ENCODE measurements at regions not wholly inside any gene's neighbourhood (a gene's known extent, or its start where the extent isn't known, plus 50 kb on each side); places are given as distances from the start of the nearest gene placed in this dataset.
"Not testable (repeated sequence)": the region's sequence is repeated elsewhere in the genome, so short reads cannot be mapped to it uniquely, and the experiment has no call there.

DNA sequence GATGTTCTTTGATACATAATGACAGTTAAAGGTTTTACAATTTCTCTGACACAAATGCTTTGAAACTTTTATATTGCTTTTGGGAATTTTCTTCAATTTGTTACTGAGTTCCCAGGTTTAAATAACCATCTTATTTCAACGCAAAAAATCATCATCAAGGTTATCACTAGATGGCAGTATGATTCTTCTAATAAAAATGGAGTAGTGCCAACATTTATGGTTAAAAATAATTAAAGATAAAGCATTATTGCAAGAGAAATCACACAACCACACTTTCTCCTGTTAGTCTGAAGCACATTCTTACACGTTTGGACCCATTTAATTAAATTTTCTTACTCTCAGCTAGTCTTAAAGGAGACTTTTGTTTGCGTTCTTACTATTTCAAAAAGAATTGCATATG, 611.3 kb upstream of the CPXCR1 start:
- WGBS, 2 donors, result 17 to 23% methylated on average over 3 of the region's 3 CpGs
- TF ChIP-seq, protein P1, sequence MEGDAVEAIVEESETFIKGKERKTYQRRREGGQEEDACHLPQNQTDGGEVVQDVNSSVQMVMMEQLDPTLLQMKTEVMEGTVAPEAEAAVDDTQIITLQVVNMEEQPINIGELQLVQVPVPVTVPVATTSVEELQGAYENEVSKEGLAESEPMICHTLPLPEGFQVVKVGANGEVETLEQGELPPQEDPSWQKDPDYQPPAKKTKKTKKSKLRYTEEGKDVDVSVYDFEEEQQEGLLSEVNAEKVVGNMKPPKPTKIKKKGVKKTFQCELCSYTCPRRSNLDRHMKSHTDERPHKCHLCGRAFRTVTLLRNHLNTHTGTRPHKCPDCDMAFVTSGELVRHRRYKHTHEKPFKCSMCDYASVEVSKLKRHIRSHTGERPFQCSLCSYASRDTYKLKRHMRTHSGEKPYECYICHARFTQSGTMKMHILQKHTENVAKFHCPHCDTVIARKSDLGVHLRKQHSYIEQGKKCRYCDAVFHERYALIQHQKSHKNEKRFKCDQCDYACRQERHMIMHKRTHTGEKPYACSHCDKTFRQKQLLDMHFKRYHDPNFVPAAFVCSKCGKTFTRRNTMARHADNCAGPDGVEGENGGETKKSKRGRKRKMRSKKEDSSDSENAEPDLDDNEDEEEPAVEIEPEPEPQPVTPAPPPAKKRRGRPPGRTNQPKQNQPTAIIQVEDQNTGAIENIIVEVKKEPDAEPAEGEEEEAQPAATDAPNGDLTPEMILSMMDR (IDR thresholded peaks at IDR 0.05), result no peak
- TF ChIP-seq POLR2A (IDR thresholded peaks at IDR 0.05), result no peak
- no peak for DNase-seq (ENCODE audit: low spot score in 2 of 2)
- intact Hi-C loops (cut with DNase I; ENCODE audit: low total_unique reads), result no loop called here
- H3K4me3 ChIP-seq (ENCODE audit: low read depth, poor library complexity, severe bottlenecking), result no peak overlapping the region

DNA sequence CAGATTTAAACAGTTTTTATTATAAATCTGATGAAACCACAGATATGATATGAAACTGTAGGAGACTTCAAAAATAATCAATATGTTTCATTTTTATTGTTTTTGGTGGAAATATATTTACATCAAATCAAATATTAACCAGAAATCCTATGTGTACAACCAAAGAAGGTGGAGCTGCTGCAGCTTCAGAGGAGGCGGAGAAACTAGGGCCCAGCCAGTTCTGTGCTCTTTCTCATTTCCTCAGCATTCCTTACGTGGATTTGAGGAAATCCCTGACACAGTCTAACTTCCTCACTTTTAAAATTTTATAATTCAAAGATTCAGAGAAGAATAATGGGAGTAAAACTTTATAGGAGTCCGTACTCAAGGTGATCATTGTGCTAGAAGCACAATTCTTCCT, 610.7 kb upstream of the CPXCR1 start:
- 54 to 55% methylated on average over 3 of the region's 3 CpGs for WGBS, 2 donors
- TF ChIP-seq, protein P1 (IDR thresholded peaks at IDR 0.05), result no peak
- no peak for TF ChIP-seq POLR2A (IDR thresholded peaks at IDR 0.05)
- intact Hi-C loops (cut with DNase I; ENCODE audit: low total_unique reads), result no loop called here
- H3K4me3 ChIP-seq (ENCODE audit: low read depth, poor library complexity, severe bottlenecking), result no peak overlapping the region
- DNase-seq (ENCODE audit: low spot score in 2 of 2), result no peak

DNA sequence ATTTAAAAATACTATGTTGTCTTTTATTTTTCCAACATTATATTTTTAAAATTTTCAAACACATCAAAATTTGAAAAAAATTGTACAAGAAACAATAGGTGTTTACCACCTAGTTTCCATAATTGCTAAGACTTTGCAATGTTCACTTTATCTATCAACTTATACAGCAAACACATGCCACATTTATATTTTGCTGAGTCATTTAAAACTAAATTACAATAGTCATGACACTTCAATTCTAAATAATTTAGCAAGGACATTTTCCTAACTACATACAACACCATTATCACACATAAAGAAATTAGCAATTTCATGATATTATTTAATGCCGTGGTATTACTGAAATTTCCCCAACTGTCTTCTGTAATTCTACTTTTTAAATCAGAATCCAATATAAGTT, 600.4 kb upstream of the CPXCR1 start:
- no peak for TF ChIP-seq POLR2A (IDR thresholded peaks at IDR 0.05)
- TF ChIP-seq, protein P1 (IDR thresholded peaks at IDR 0.05), result no peak
- WGBS, 2 donors, result 84 to 89% methylated on average over 1 of the region's 1 CpG
- intact Hi-C loops (cut with DNase I; ENCODE audit: low total_unique reads), result no loop called here

DNA sequence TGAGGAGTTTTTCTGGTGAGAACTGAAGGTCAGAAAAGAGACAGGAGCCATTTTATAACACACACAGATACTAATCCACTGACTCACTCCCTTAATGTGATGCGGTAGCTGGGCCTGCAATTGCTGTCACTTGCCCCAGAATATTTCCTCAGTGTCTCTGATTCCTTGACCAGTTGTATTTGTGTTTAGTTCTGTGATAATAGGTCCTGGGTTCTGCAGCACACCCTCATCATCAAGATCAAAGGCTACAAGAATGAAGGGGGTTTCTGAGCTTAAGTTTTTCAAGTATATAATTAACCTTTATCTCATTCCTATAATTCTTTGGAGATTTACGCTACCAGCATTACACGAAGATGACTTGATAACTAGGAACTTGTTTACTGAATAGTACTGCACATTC, 576.5 kb upstream of the CPXCR1 start:
- intact Hi-C loops (cut with DNase I; ENCODE audit: low total_unique reads), result no loop called here
- H3K4me3 ChIP-seq (ENCODE audit: low read depth, poor library complexity, severe bottlenecking), result no peak overlapping the region
- TF ChIP-seq POLR2A (IDR thresholded peaks at IDR 0.05), result no peak
- TF ChIP-seq, protein P1 (IDR thresholded peaks at IDR 0.05), result no peak
- WGBS, 2 donors, result 42 to 72% methylated on average over 3 of the region's 3 CpGs
- no peak for DNase-seq (ENCODE audit: low spot score in 2 of 2)

More for the DNA sequence above, 600.4 kb upstream of the CPXCR1 start:
- no peak overlapping the region for H3K4me3 ChIP-seq (ENCODE audit: low read depth, poor library complexity, severe bottlenecking)
- DNase-seq (ENCODE audit: low spot score in 2 of 2), result no peak

DNA sequence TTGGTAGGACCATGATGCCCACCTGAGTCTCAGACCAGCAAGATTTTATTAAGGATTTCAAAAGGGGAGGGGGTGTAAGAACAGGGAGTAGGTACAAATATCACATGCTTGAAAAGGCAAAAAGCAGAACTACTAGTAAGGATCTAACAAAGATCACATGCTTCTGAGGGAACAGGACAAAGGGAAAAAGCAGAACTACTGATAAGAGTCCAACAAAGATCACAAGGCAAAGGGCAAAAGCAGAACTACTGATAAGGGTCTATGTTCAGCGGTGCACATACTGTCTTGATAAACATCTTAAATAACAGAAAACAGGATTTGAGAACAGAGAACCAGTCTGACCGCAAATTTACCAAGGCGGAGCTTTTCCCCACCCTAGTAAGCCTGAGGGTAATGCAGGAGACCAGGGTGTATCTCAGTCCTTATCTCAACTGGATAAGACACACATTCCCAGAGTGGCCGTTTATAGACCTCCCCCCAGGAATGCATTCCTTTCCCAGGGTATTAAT, 573.0 kb upstream of the CPXCR1 start:
- DNase-seq (ENCODE audit: low spot score in 2 of 2); intact Hi-C loops (cut with DNase I; ENCODE audit: low total_unique reads): not testable (repeated sequence)
- 84 to 97% methylated on average over 4 of the region's 4 CpGs for WGBS, 2 donors

DNA sequence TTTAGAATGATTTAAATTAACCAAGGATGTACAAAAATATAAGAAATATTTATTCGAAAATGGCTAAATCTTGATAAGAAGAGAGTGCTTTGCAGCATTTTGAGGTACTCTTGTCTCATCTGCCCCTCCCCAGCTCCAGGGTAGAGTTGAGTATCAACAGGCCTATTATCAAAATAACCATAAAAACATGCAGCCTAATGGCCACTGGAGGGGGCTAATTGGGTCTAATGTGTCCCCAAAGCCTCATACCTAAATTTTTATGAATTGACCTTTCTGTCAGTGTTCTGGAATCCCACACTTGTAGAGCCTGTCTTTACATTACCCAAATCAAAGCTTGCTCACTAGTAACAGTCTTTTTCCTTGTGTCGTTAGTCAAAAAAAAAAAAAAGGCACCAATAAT, 544.9 kb upstream of the CPXCR1 start:
- 49 to 78% methylated on average over 2 of the region's 2 CpGs for WGBS, 2 donors
- no peak for DNase-seq (ENCODE audit: low spot score in 2 of 2)
- TF ChIP-seq, protein P1 (IDR thresholded peaks at IDR 0.05), result no peak
- no peak for TF ChIP-seq POLR2A (IDR thresholded peaks at IDR 0.05)
- H3K4me3 ChIP-seq (ENCODE audit: low read depth, poor library complexity, severe bottlenecking), result no peak overlapping the region
- intact Hi-C loops (cut with DNase I; ENCODE audit: low total_unique reads), result no loop called here

More for the DNA sequence above, 573.0 kb upstream of the CPXCR1 start:
- H3K4me3 ChIP-seq (ENCODE audit: low read depth, poor library complexity, severe bottlenecking), result not testable (repeated sequence)

Measured in lower leg skin (tissue), 4 donors.